ENCODE measurements at regions not wholly inside any gene's neighbourhood (a gene's known extent, or its start where the extent isn't known, plus 50 kb on each side); places are given as distances from the start of the nearest gene placed in this dataset.

GRCh38 chr2:122795763-122796162 is 1040.3 kb downstream of the TSN start:
- Histone ChIP-seq H3K9ac (ENCODE audit: insufficient read depth in 1 of 2, low read depth in 2 of 2, low read length in 2 of 2) (no peak overlapping the region), H3K4me1 (replicated peaks in 1 of 2; ENCODE audit: control insufficient read depth in 2 of 2, insufficient read depth in 2 of 2, low read length in 2 of 2) (no peaks in the 10 kb centered on the region), H3K4me3 (no peak overlapping the region), H3K36me3 (ENCODE audit: control insufficient read depth, insufficient read depth, low read length) (no peaks in the 10 kb centered on the region), H3K27ac (ENCODE audit: extremely low read depth, low read depth, low read length) (no peak overlapping the region), H3K79me2 (ENCODE audit: control insufficient read depth, insufficient read depth, low read length) (no peaks in the 10 kb centered on the region), H3K27me3 (ENCODE audit: control insufficient read depth in 2 of 2, insufficient read depth in 2 of 2, low read length in 2 of 2) (no peaks in the 10 kb centered on the region), H3K4me2 (ENCODE audit: insufficient read depth, low read length) (no peak overlapping the region), H3K9me3 (replicated peaks; ENCODE audit: control insufficient read depth, insufficient read depth, low read depth, low read length) (no peaks in the 10 kb centered on the region; the same call in 1 of the 2 replicates), H4K20me1 (replicated peaks; ENCODE audit: control insufficient read depth, insufficient read depth, low read length) (no peaks in the 10 kb centered on the region), H2AFZ (ENCODE audit: low read depth, low read length) (no peak overlapping the region), H3K9me1 (ENCODE audit: control insufficient read depth, insufficient read depth, low read length) (no peaks in the 10 kb centered on the region)
- no TSS peak for BruUV-seq (replicated peaks)
- intact Hi-C loops (cut with micrococcal nuclease): no loop called here
- in situ Hi-C loops (cut with MboI): no loop called here
- 0% methylated on average over 5 of the region's 5 CpGs for WGBS (ENCODE audit: insufficient coverage, low coverage, missing lambda C conversion rate)
- ChIA-PET POLR2A (no interaction called here), CTCF (ENCODE audit: low intra/inter-chr PET ratio) (no interaction called here)
- DNase-seq (ENCODE audit: extremely low read depth in 1 of 4, low spot score in 3 of 4) (no peak), ATAC-seq (no peak), FAIRE-seq (no peak)
- TF ChIP-seq TEAD4 (IDR thresholded peaks at IDR 0.05; ENCODE audit: low read length) (no peak), TEAD4 (CRISPR knock-in tag; IDR thresholded peaks at IDR 0.05; ENCODE audit: borderline replicate concordance) (no peak), ZFP36 (IDR thresholded peaks at IDR 0.05; ENCODE audit: low read depth, low read length, partially characterized antibody) (no peak), ZNF644 (tag; IDR thresholded peaks at IDR 0.05; ENCODE audit: low read depth) (no peak), U2AF1 (optimal IDR thresholded peaks at IDR 0.05; ENCODE audit: low read depth, low read length) (no peak), ZNF766 (CRISPR knock-in tag; conservative IDR thresholded peaks at IDR 0.05) (no peak), MAFG (tag; conservative IDR thresholded peaks at IDR 0.05) (no peak), RAD21 (CRISPR knock-in tag; conservative IDR thresholded peaks at IDR 0.05 in 1 of 2, IDR thresholded peaks at IDR 0.05 in 1 of 2) (no peak), KLF6 (CRISPR knock-in tag; IDR thresholded peaks at IDR 0.05; ENCODE audit: borderline replicate concordance) (no peak), ESRRB (CRISPR knock-in tag; IDR thresholded peaks at IDR 0.05; ENCODE audit: borderline replicate concordance) (no peak), POLR2B (IDR thresholded peaks at IDR 0.05; ENCODE audit: low read depth, partially characterized antibody) (no peak), HIVEP1 (CRISPR knock-in tag; IDR thresholded peaks at IDR 0.05) (no peak), ZNF239 (CRISPR knock-in tag; IDR thresholded peaks at IDR 0.05) (no peak), BCLAF1 (IDR thresholded peaks at IDR 0.05; ENCODE audit: borderline replicate concordance in 1 of 2, control insufficient read depth in 1 of 2, low read depth in 2 of 2, low read length in 1 of 2) (no peak)
